CD4-positive, alpha-beta T cell treated with Interleukin-17A for 1 hour (primary cell): ENCODE measurements at regions not wholly inside any gene's neighbourhood (a gene's known extent, or its start where the extent isn't known, plus 50 kb on each side); places are given as distances from the start of the nearest gene placed in this dataset.

Experiments used
- DNase-seq: peaks from one replicate; pipeline ENCODE4 v3.0.0-alpha.2; 2020

- no peak for DNase-seq
Observed at GRCh38 chr18:44627280-44627679, 53.4 kb upstream of the SETBP1 start.

- no peak for DNase-seq
Observed at GRCh38 chr18:44629406-44629805, 51.3 kb upstream of the SETBP1 start.

GRCh38 chr18:44630118-44630517, 50.6 kb upstream of the SETBP1 start:
- no peak for DNase-seq
